Right lobe of liver (tissue), 6 donors: ENCODE measurements at regions not wholly inside any gene's neighbourhood (a gene's known extent, or its start where the extent isn't known, plus 50 kb on each side); places are given as distances from the start of the nearest gene placed in this dataset.

Source experiments
- ATAC-seq, 4 donors: fragments of 200-7000 bp; cut with Tn5 transposase; one replicate each; pipeline ENCODE4 v1.9.1; 2020; ENCODE audit warnings: mild to moderate bottlenecking in 4 of 4, moderate library complexity in 4 of 4
- DNase-seq, 3 donors: peaks; one replicate each; pipeline ENCODE4 v3.0.0-alpha.2; 2020
- H3K27ac ChIP-seq, 3 donors: fragments of 200-600 bp; one replicate each; pipeline ENCODE4 v1.8.0; 2022
- H3K27me3 ChIP-seq, 2 donors: fragments of 200-600 bp; one replicate each; pipeline ENCODE4 v1.8.0; 2022
- H3K36me3 ChIP-seq, 4 donors: fragments of 200-600 bp; sonication (generic) in 1 of 4; one replicate each; pipeline versions ENCODE4 v1.5.1 to v1.8.0; 2017 to 2022; ENCODE audit warnings: control low read depth in 1 of 4
- H3K4me1 ChIP-seq, 4 donors: fragments of 200-600 bp; sonication (generic) in 1 of 4; one replicate each; pipeline versions ENCODE4 v1.5.1 to v1.8.0; 2017 to 2022; ENCODE audit warnings: control low read depth in 1 of 4
- H3K4me3 ChIP-seq, 3 donors: fragments of 200-600 bp; one replicate each; pipeline ENCODE4 v1.8.0; 2022
- H3K9me3 ChIP-seq, 4 donors: fragments of 200-600 bp; sonication (generic) in 1 of 4; one replicate each; pipeline versions ENCODE4 v1.5.1 to v1.8.0; 2017 to 2022; ENCODE audit warnings: control low read depth in 1 of 4
- POLR2A ChIP-seq: fragments of 450-650 bp; IDR thresholded peaks from one replicate; pipeline ENCODE4 v1.6.1; 2017; ENCODE audit warnings: antibody characterized with exemption, mild to moderate bottlenecking
- WGBS: methylation state at CpG from one replicate; pipeline ENCODE4 v1.1.6; 2018; ENCODE audit warnings: low coverage, low lambda C conversion rate; ENCODE audit not compliant: insufficient coverage; ENCODE audit errors: missing lambda C conversion rate; 5-methylcytosine and 5-hydroxymethylcytosine counted together
- intact Hi-C, 2 donors: fragments of 100-400 bp; cut with DNase I; formaldehyde crosslinking; loops; one replicate each; pipeline versions ENCODE4 v1.11.2 to v1.14.1; 2022
- TF ChIP-seq, protein P1 (sequence below), 4 donors: fragments of 200-600 bp in 3 of 4; fragments of 450-650 bp in 1 of 4; IDR thresholded peaks; one replicate each; pipeline versions ENCODE4 v1.5.1 to v1.8.0; 2016 to 2022; ENCODE audit warnings: antibody characterized with exemption in 4 of 4, mild to moderate bottlenecking in 2 of 4
- donor health status: DM: no; HTN: yes; CAD: no.
- donor health status: DM: no; HTN: no; CAD: no.
- donor health status: DM: no; HTN: no; CAD: no.
- donor health status: DM: no; HTN: yes; CAD: no.
- donor health status: DM: no; HTN: yes; CAD: no.

DNA sequence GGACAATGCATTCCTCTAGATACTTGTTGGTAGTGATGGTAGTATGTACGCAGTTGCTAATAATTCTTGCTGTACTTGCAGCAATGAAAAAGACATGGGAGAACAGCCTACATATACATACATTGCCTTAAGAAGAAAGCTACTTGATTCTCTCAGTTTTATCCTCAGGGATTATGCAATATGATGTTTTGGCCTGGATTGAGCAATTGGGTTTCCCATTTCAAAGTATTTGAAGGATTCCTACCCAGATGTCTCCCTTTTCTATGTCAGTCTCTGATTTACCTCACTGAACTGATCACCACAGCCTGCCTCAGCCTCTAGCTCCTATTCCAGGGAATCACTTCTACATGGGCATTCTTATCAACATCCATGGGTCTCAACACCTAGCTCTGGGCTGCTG, 210.1 kb upstream of the CDH10 start:
- 89% methylated on average over 1 of the region's 1 CpG for WGBS
- Histone ChIP-seq H3K4me3 (no peak overlapping the region), H3K9me3 (no peaks in the 10 kb centered on the region), H3K36me3 (no peaks in the 10 kb centered on the region), H3K4me1 (no peaks in the 10 kb centered on the region), H3K27ac (no peak overlapping the region), H3K27me3 (no peaks in the 10 kb centered on the region)
- intact Hi-C loops, result no loop called here
- no peak for ATAC-seq
- no peak for DNase-seq
- TF ChIP-seq POLR2A, result no peak
- TF ChIP-seq, protein P1, sequence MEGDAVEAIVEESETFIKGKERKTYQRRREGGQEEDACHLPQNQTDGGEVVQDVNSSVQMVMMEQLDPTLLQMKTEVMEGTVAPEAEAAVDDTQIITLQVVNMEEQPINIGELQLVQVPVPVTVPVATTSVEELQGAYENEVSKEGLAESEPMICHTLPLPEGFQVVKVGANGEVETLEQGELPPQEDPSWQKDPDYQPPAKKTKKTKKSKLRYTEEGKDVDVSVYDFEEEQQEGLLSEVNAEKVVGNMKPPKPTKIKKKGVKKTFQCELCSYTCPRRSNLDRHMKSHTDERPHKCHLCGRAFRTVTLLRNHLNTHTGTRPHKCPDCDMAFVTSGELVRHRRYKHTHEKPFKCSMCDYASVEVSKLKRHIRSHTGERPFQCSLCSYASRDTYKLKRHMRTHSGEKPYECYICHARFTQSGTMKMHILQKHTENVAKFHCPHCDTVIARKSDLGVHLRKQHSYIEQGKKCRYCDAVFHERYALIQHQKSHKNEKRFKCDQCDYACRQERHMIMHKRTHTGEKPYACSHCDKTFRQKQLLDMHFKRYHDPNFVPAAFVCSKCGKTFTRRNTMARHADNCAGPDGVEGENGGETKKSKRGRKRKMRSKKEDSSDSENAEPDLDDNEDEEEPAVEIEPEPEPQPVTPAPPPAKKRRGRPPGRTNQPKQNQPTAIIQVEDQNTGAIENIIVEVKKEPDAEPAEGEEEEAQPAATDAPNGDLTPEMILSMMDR (IDR thresholded peaks at IDR 0.05), result no peak

GRCh38 chr5:24854350-24854749, 209.6 kb upstream of the CDH10 start:
- Histone ChIP-seq H3K27me3 (no peaks in the 10 kb centered on the region), H3K4me1 (no peaks in the 10 kb centered on the region), H3K4me3 (no peak overlapping the region), H3K27ac (no peak overlapping the region), H3K9me3 (no peaks in the 10 kb centered on the region), H3K36me3 (no peaks in the 10 kb centered on the region)
- ATAC-seq, result no peak
- no peak for DNase-seq
- TF ChIP-seq POLR2A, result no peak
- intact Hi-C loops, result no loop called here

GRCh38 chr5:24850926-24851486, 206.2 kb upstream of the CDH10 start:
- no peak for DNase-seq
- TF ChIP-seq POLR2A, result no peak
- TF ChIP-seq, protein P1 (IDR thresholded peaks at IDR 0.05), result no peak
- intact Hi-C loops, result no loop called here
- 29% methylated on average over 4 of the region's 5 CpGs for WGBS
- H3K27ac ChIP-seq, result no peak overlapping the region
- no peak for ATAC-seq
- H3K36me3 ChIP-seq, result no peaks in the 10 kb centered on the region
- no peaks in the 10 kb centered on the region for H3K27me3 ChIP-seq
- no peaks in the 10 kb centered on the region for H3K9me3 ChIP-seq
- H3K4me1 ChIP-seq, result no peaks in the 10 kb centered on the region
- no peak overlapping the region for H3K4me3 ChIP-seq

DNA sequence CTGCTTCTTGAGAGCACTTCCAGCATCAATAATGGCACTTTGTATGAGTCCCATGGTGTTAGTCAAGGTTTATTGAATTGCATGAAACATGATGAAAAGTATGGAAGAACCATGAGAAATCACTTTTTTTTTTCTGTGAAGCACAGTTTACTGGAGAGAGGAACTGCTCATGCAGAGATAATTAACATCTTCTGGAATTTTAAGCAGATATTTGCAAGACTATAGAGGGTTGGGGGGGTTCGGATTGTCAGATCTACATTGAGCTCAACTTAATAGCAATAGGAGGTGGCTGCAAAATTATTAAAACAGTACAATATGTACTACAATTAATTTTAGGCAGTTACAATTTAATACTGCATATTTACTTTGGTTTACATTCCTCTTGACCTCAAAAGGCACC, 204.4 kb upstream of the CDH10 start:
- no peak for DNase-seq
- Histone ChIP-seq H3K4me3 (no peak overlapping the region), H3K4me1 (no peaks in the 10 kb centered on the region), H3K36me3 (no peaks in the 10 kb centered on the region), H3K9me3 (no peaks in the 10 kb centered on the region), H3K27ac (no peak overlapping the region), H3K27me3 (no peaks in the 10 kb centered on the region)
- WGBS, result 40% methylated on average over 1 of the region's 1 CpG
- no peak for ATAC-seq
- intact Hi-C loops, result no loop called here
- TF ChIP-seq POLR2A, result no peak
- TF ChIP-seq, protein P1 (IDR thresholded peaks at IDR 0.05), result no peak

GRCh38 chr5:24831989-24832388, 187.2 kb upstream of the CDH10 start:
- Histone ChIP-seq H3K36me3 (no peaks in the 10 kb centered on the region), H3K27ac (no peak overlapping the region), H3K4me1 (no peaks in the 10 kb centered on the region), H3K9me3 (no peaks in the 10 kb centered on the region), H3K4me3 (no peak overlapping the region), H3K27me3 (no peaks in the 10 kb centered on the region)
- DNase-seq, result no peak
- no peak for ATAC-seq
- TF ChIP-seq POLR2A, result no peak
- TF ChIP-seq, protein P1 (IDR thresholded peaks at IDR 0.05), result no peak
- intact Hi-C loops, result no loop called here
- 43% methylated on average over 4 of the region's 5 CpGs for WGBS
